H1 (cell line): ENCODE measurements at regions not wholly inside any gene's neighbourhood (a gene's known extent, or its start where the extent isn't known, plus 50 kb on each side); places are given as distances from the start of the nearest gene placed in this dataset.

ENCODE experiments used
- CTCF ChIA-PET: fragments of 300-600 bp; sonication (Branson Sonifier 250); formaldehyde crosslinking; loops from one replicate; lab custom pipeline; 2021; ENCODE audit not compliant: partially characterized antibody; lab: Charles Lee
- POLR2A ChIA-PET: fragments of 300-600 bp; sonication (Branson Sonifier 250); formaldehyde crosslinking; loops from one replicate; lab custom pipeline; 2021; ENCODE audit warnings: inconsistent platforms; ENCODE audit not compliant: partially characterized antibody; lab: Charles Lee
- DNase-seq, 2 experiments: peaks; one replicate each; pipeline versions ENCODE4 v3.0.0 to v3.0.0-alpha.2; 2010 to 2022; ENCODE audit warnings: low spot score in 2 of 2, low read depth in 1 of 2, mixed read lengths in 1 of 2
- FAIRE-seq: peaks from 2 replicates; lab custom pipeline; 2011; peaks lifted over from hg19 to GRCh38; lab: Jason Lieb, UNC
- H2AFZ ChIP-seq: 2 replicates; pipeline ENCODE4 v1.8.1; 2012; ENCODE audit warnings: low read length, inconsistent platforms
- H2AK5ac ChIP-seq: 2 replicates; pipeline ENCODE4 v1.6.1; 2013; ENCODE audit warnings: low read depth, low read length
- H2BK120ac ChIP-seq: replicated peaks from 2 replicates; pipeline ENCODE3; 2013; ENCODE audit warnings: low read depth, low read length, inconsistent platforms
- H2BK12ac ChIP-seq: 2 replicates; pipeline ENCODE4 v1.6.1; 2013; ENCODE audit warnings: low read depth, low read length
- H2BK15ac ChIP-seq: 2 replicates; pipeline ENCODE4 v1.6.1; 2013; ENCODE audit warnings: low read length
- H2BK20ac ChIP-seq: 2 replicates; pipeline ENCODE4 v1.6.1; 2013; ENCODE audit warnings: low read length
- H2BK5ac ChIP-seq: 2 replicates; pipeline ENCODE4 v1.6.1; 2013; ENCODE audit warnings: low read depth, low read length
- H3K14ac ChIP-seq: 2 replicates; pipeline ENCODE4 v1.6.1; 2013; ENCODE audit warnings: inconsistent platforms; ENCODE audit not compliant: insufficient read length
- H3K18ac ChIP-seq: 2 replicates; pipeline ENCODE4 v1.6.1; 2013; ENCODE audit warnings: low read length; ENCODE audit errors: extremely low read depth
- H3K23ac ChIP-seq: 2 replicates; pipeline ENCODE4 v1.6.1; 2013; ENCODE audit warnings: inconsistent platforms; ENCODE audit not compliant: insufficient read length
- H3K23me2 ChIP-seq: 2 replicates; pipeline ENCODE4 v1.6.1; 2013; ENCODE audit warnings: low read depth, low read length
- H3K27ac ChIP-seq: 2 replicates; pipeline ENCODE4 v1.6.1; 2011; ENCODE audit warnings: low read depth, low read length, inconsistent platforms
- H3K27me3 ChIP-seq, 4 experiments: replicated peaks in 1 of 4; 1 replicate in 1 of 4; 2 replicates in 3 of 4; pipeline versions ENCODE4 v1.6.1 to v1.8.1; 2011 to 2013; ENCODE audit warnings: low read length in 3 of 4, mild to moderate bottlenecking in 3 of 4, inconsistent platforms in 2 of 4, mixed read lengths in 2 of 4, moderate library complexity in 1 of 4; ENCODE audit not compliant: control insufficient read depth in 3 of 4, insufficient read depth in 3 of 4; ENCODE audit errors: extremely low read depth in 1 of 4
- H3K36me3 ChIP-seq, 4 experiments: 2 replicates each; pipeline versions ENCODE4 v1.6.1 to v1.8.1; 2011 to 2013; ENCODE audit warnings: mild to moderate bottlenecking in 4 of 4, low read length in 3 of 4, moderate library complexity in 2 of 4, control low read depth in 1 of 4, inconsistent platforms in 1 of 4; ENCODE audit not compliant: insufficient read depth in 4 of 4, control insufficient read depth in 2 of 4
- H3K4ac ChIP-seq: replicated peaks from 2 replicates; pipeline ENCODE3; 2013; ENCODE audit warnings: low read length, low read depth, mixed read lengths, inconsistent platforms; ENCODE audit not compliant: insufficient read length
- H3K4me1 ChIP-seq, 4 experiments: replicated peaks in 1 of 4; 1 replicate in 1 of 4; 2 replicates in 3 of 4; pipeline versions ENCODE4 v1.6.1 to v1.8.1; 2011 to 2013; ENCODE audit warnings: low read length in 3 of 4, inconsistent platforms in 2 of 4, mixed read lengths in 1 of 4; ENCODE audit not compliant: insufficient read depth in 4 of 4, control insufficient read depth in 3 of 4
- H3K4me2 ChIP-seq, 2 experiments: 2 replicates each; pipeline versions ENCODE4 v1.6.1 to v1.8.1; 2011 to 2013; ENCODE audit warnings: low read depth in 2 of 2, low read length in 2 of 2, control low read depth in 1 of 2, inconsistent platforms in 1 of 2, mild to moderate bottlenecking in 1 of 2; ENCODE audit not compliant: insufficient read depth in 1 of 2
- H3K4me3 ChIP-seq, 4 experiments: fragments of 200-600, 300-600 bp in 1 of 4; sonication (generic), shearing (Covaris generic), sonication (Bioruptor Twin) in 1 of 4; 2 replicates each; pipeline versions ENCODE4 v1.5.1 to v1.8.1; 2011 to 2016; ENCODE audit warnings: low read length in 4 of 4, low read depth in 3 of 4, control low read depth in 2 of 4, inconsistent platforms in 2 of 4, mild to moderate bottlenecking in 2 of 4, mixed read lengths in 1 of 4, moderate library complexity in 1 of 4; ENCODE audit not compliant: insufficient read depth in 2 of 4; ENCODE audit errors: extremely low read depth in 1 of 4
- H3K56ac ChIP-seq: replicated peaks from 2 replicates; pipeline ENCODE3; 2013; ENCODE audit warnings: low read depth, mild to moderate bottlenecking, mixed read lengths, low read length, inconsistent platforms; ENCODE audit not compliant: insufficient read length
- H3K79me1 ChIP-seq: 2 replicates; pipeline ENCODE4 v1.6.1; 2013; ENCODE audit warnings: low read depth, low read length, control low read depth
- H3K79me2 ChIP-seq, 2 experiments: 2 replicates each; pipeline versions ENCODE4 v1.6.1 to v1.8.1; 2012 to 2013; ENCODE audit warnings: low read length in 2 of 2, mild to moderate bottlenecking in 2 of 2, inconsistent platforms in 1 of 2; ENCODE audit not compliant: insufficient read depth in 2 of 2, control insufficient read depth in 1 of 2
- H3K9ac ChIP-seq, 4 experiments: replicated peaks in 1 of 4; 1 replicate in 1 of 4; 2 replicates in 3 of 4; pipeline versions ENCODE4 v1.6.1 to v1.8.1; 2011 to 2013; ENCODE audit warnings: low read depth in 3 of 4, low read length in 3 of 4, control low read depth in 2 of 4, mild to moderate bottlenecking in 2 of 4, moderate library complexity in 2 of 4, inconsistent platforms in 1 of 4; ENCODE audit errors: extremely low read depth in 1 of 4
- H3K9me3 ChIP-seq, 2 experiments: 2 replicates each; pipeline versions ENCODE4 v1.6.1 to v1.8.1; 2012 to 2013; ENCODE audit warnings: mild to moderate bottlenecking in 2 of 2, moderate library complexity in 2 of 2, control low read depth in 1 of 2, inconsistent platforms in 1 of 2, low read depth in 1 of 2, low read length in 1 of 2, mixed read lengths in 1 of 2; ENCODE audit not compliant: insufficient read depth in 2 of 2
- H4K20me1 ChIP-seq, 2 experiments: replicated peaks in 1 of 2; 2 replicates each; pipeline versions ENCODE3 to v1.8.1; 2011 to 2013; ENCODE audit warnings: inconsistent platforms in 2 of 2, low read length in 2 of 2, mild to moderate bottlenecking in 1 of 2; ENCODE audit not compliant: insufficient read depth in 2 of 2, control insufficient read depth in 1 of 2
- H4K5ac ChIP-seq: 2 replicates; pipeline ENCODE4 v1.6.1; 2013; ENCODE audit warnings: low read length, low read depth, mixed read lengths, inconsistent platforms; ENCODE audit not compliant: insufficient read length
- H4K8ac ChIP-seq: 2 replicates; pipeline ENCODE4 v1.8.0; 2013; ENCODE audit warnings: mild to moderate bottlenecking, moderate library complexity, low read length, inconsistent platforms; ENCODE audit not compliant: insufficient read depth; ENCODE audit errors: extremely low read depth
- H4K91ac ChIP-seq: replicated peaks from 2 replicates; pipeline ENCODE3; 2013; ENCODE audit warnings: low read length, mixed read lengths, inconsistent platforms; ENCODE audit not compliant: insufficient read length
- BACH1 ChIP-seq: IDR thresholded peaks from 2 replicates; pipeline ENCODE4 v1.6.1; 2012; ENCODE audit warnings: low read length, improper control_type of control experiment

DNA sequence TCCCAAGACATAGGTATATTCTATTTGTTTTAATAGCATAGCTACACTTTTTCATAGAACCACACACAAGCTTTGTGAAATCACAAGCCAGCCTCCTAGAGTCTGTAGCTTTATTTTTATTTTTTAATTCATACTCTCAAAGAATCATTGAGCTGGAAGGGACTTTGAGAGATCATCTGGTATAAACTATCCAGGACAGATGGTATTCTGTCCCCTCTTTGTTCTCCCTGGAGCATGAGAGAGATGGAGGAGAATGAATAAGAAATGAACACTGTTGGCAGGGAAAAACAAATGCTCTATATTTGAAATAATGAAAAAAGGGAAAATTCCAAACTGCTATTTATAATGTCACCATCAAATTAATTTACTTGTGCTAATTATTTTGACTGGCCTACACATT lies 338.7 kb upstream of the IL12A start:
- H3K79me2 ChIP-seq = no peaks in the 10 kb centered on the region
- no peak overlapping the region for H3K4me2 ChIP-seq
- H2BK20ac ChIP-seq = no peak overlapping the region
- H4K8ac ChIP-seq = no peak overlapping the region
- DNase-seq (no peak), FAIRE-seq (no peak)
- no peaks in the 10 kb centered on the region for H3K27me3 ChIP-seq
- H2BK120ac ChIP-seq = no peak overlapping the region
- no peaks in the 10 kb centered on the region for H3K9me3 ChIP-seq
- no peak overlapping the region for H2AFZ ChIP-seq
- H2BK15ac ChIP-seq = no peak overlapping the region
- no peak overlapping the region for H4K91ac ChIP-seq
- TF ChIP-seq BACH1 = no peak
- H2BK12ac ChIP-seq = no peak overlapping the region
- H3K23me2 ChIP-seq = no peaks in the 10 kb centered on the region; the same call in 1 of the 2 replicates
- no peak overlapping the region for H3K56ac ChIP-seq
- ChIA-PET POLR2A (no interaction called here), CTCF (interaction anchor here (0.7 to 1.8 kb wide), 2 partner anchors 23 to 95 kb away, joined by 3 to 4 read pairs; no protein-coding TSS in a partner anchor)
- H3K79me1 ChIP-seq = no peaks in the 10 kb centered on the region
- no peaks in the 10 kb centered on the region for H3K4me1 ChIP-seq
- H3K4ac ChIP-seq = no peak overlapping the region
- no peak overlapping the region for H3K23ac ChIP-seq
- H3K14ac ChIP-seq = no peak overlapping the region
- H3K27ac ChIP-seq = no peak overlapping the region
- H3K9ac ChIP-seq = no peak overlapping the region
- no peak overlapping the region for H2BK5ac ChIP-seq
- no peaks in the 10 kb centered on the region for H3K36me3 ChIP-seq
- no peak overlapping the region for H3K18ac ChIP-seq
- H3K4me3 ChIP-seq = no peak overlapping the region
- H4K20me1 ChIP-seq = no peaks in the 10 kb centered on the region
- H4K5ac ChIP-seq = no peak overlapping the region
- H2AK5ac ChIP-seq = no peak overlapping the region
